ENCODE measurements at regions not wholly inside any gene's neighbourhood (a gene's known extent, or its start where the extent isn't known, plus 50 kb on each side); places are given as distances from the start of the nearest gene placed in this dataset.

GRCh38 chr11:28512143-28512756 lies 404.1 kb downstream of the METTL15 start:
- H3K27me3 Mint-ChIP-seq (ENCODE audit: low read depth): no peaks in the 10 kb centered on the region
- no peak overlapping the region for H3K27ac Mint-ChIP-seq
- no peaks in the 10 kb centered on the region for H3K36me3 Mint-ChIP-seq (ENCODE audit: insufficient read depth in 2 of 2)
- no peaks in the 10 kb centered on the region for H3K4me1 Mint-ChIP-seq (ENCODE audit: low read depth)
- H3K4me3 Mint-ChIP-seq: no peak overlapping the region
- peaks cover 0 to 2% of the 10 kb centered on the region in 2 donors for H3K9me3 Mint-ChIP-seq
- DNase-seq (no peak), ATAC-seq (replicated peaks in 1 of 2) (no peak)

GRCh38 chr11:28505232-28505631 lies 397.0 kb downstream of the METTL15 start:
- Mint-ChIP-seq H3K4me1 (ENCODE audit: low read depth) (no peaks in the 10 kb centered on the region), H3K27me3 (ENCODE audit: low read depth) (no peaks in the 10 kb centered on the region), H3K4me3 (no peak overlapping the region), H3K9me3 (peaks cover 2 to 3% of the 10 kb centered on the region in 2 donors), H3K27ac (no peak overlapping the region), H3K36me3 (ENCODE audit: insufficient read depth in 2 of 2) (no peaks in the 10 kb centered on the region)
- DNase-seq: no peak
- ATAC-seq (replicated peaks in 1 of 2): no peak

- Mint-ChIP-seq H3K27me3 (ENCODE audit: low read depth) (no peaks in the 10 kb centered on the region), H3K4me1 (ENCODE audit: low read depth) (no peaks in the 10 kb centered on the region), H3K27ac (no peak overlapping the region), H3K36me3 (ENCODE audit: insufficient read depth in 2 of 2) (no peaks in the 10 kb centered on the region), H3K9me3 (peaks cover 2 to 3% of the 10 kb centered on the region in 2 donors), H3K4me3 (no peak overlapping the region)
- DNase-seq (no peak), ATAC-seq (replicated peaks in 1 of 2) (no peak)
Measured at GRCh38 chr11:28504555-28505110, 396.4 kb downstream of the METTL15 start.

GRCh38 chr11:28495333-28495732 lies 387.1 kb downstream of the METTL15 start:
- no peaks in the 10 kb centered on the region for H3K4me1 Mint-ChIP-seq (ENCODE audit: low read depth)
- H3K9me3 Mint-ChIP-seq: peaks cover 0 to 2% of the 10 kb centered on the region in 2 donors
- no peaks in the 10 kb centered on the region for H3K36me3 Mint-ChIP-seq (ENCODE audit: insufficient read depth in 2 of 2)
- no peaks in the 10 kb centered on the region for H3K27me3 Mint-ChIP-seq (ENCODE audit: low read depth)
- DNase-seq: no peak
- no peak for ATAC-seq (replicated peaks in 1 of 2)
- H3K27ac Mint-ChIP-seq: no peak overlapping the region
- H3K4me3 Mint-ChIP-seq: no peak overlapping the region

GRCh38 chr11:28491431-28491830 lies 383.2 kb downstream of the METTL15 start:
- no peaks in the 10 kb centered on the region for H3K36me3 Mint-ChIP-seq (ENCODE audit: insufficient read depth in 2 of 2)
- no peaks in the 10 kb centered on the region for H3K27me3 Mint-ChIP-seq (ENCODE audit: low read depth)
- H3K4me1 Mint-ChIP-seq (ENCODE audit: low read depth): no peaks in the 10 kb centered on the region
- H3K4me3 Mint-ChIP-seq: no peak overlapping the region
- peaks cover 0 to 2% of the 10 kb centered on the region in 2 donors for H3K9me3 Mint-ChIP-seq
- ATAC-seq (replicated peaks in 1 of 2) (no peak), DNase-seq (no peak)
- H3K27ac Mint-ChIP-seq: no peak overlapping the region

GRCh38 chr11:28490773-28491382 lies 382.7 kb downstream of the METTL15 start:
- no peak for ATAC-seq (replicated peaks in 1 of 2)
- H3K36me3 Mint-ChIP-seq (ENCODE audit: insufficient read depth in 2 of 2): no peaks in the 10 kb centered on the region
- no peak overlapping the region for H3K27ac Mint-ChIP-seq

GRCh38 chr11:28488336-28488735 lies 380.1 kb downstream of the METTL15 start:
- no peak for DNase-seq
- no peak overlapping the region for H3K27ac Mint-ChIP-seq
- no peaks in the 10 kb centered on the region for H3K36me3 Mint-ChIP-seq (ENCODE audit: insufficient read depth in 2 of 2)
- ATAC-seq (replicated peaks in 1 of 2): no peak
- H3K4me3 Mint-ChIP-seq: no peak overlapping the region
- no peaks in the 10 kb centered on the region for H3K9me3 Mint-ChIP-seq
- H3K4me1 Mint-ChIP-seq (ENCODE audit: low read depth): no peaks in the 10 kb centered on the region
- H3K27me3 Mint-ChIP-seq (ENCODE audit: low read depth): no peaks in the 10 kb centered on the region

More at GRCh38 chr11:28490773-28491382, 382.7 kb downstream of the METTL15 start:
- H3K9me3 Mint-ChIP-seq: peaks cover 0 to 2% of the 10 kb centered on the region in 2 donors
- H3K27me3 Mint-ChIP-seq (ENCODE audit: low read depth): no peaks in the 10 kb centered on the region
- H3K4me1 Mint-ChIP-seq (ENCODE audit: low read depth): no peaks in the 10 kb centered on the region
- no peak overlapping the region for H3K4me3 Mint-ChIP-seq
- DNase-seq: no peak

- no peak for ATAC-seq (replicated peaks in 1 of 2)
- Mint-ChIP-seq H3K27ac (no peak overlapping the region), H3K27me3 (ENCODE audit: low read depth) (no peaks in the 10 kb centered on the region), H3K36me3 (ENCODE audit: insufficient read depth in 2 of 2) (no peaks in the 10 kb centered on the region), H3K9me3 (no peaks in the 10 kb centered on the region), H3K4me1 (ENCODE audit: low read depth) (no peaks in the 10 kb centered on the region), H3K4me3 (no peak overlapping the region)
- DNase-seq: no peak
Measured at GRCh38 chr11:28483072-28483867, 375.1 kb downstream of the METTL15 start.

GRCh38 chr11:28482666-28483065 lies 374.5 kb downstream of the METTL15 start:
- DNase-seq: no peak
- Mint-ChIP-seq H3K4me1 (ENCODE audit: low read depth) (no peaks in the 10 kb centered on the region), H3K36me3 (ENCODE audit: insufficient read depth in 2 of 2) (no peaks in the 10 kb centered on the region), H3K27me3 (ENCODE audit: low read depth) (no peaks in the 10 kb centered on the region), H3K27ac (no peak overlapping the region), H3K4me3 (no peak overlapping the region), H3K9me3 (no peaks in the 10 kb centered on the region)
- ATAC-seq (replicated peaks in 1 of 2): no peak

- no peaks in the 10 kb centered on the region for H3K4me1 Mint-ChIP-seq (ENCODE audit: low read depth)
- no peak overlapping the region for H3K27ac Mint-ChIP-seq
- ATAC-seq (replicated peaks in 1 of 2): no peak
- H3K36me3 Mint-ChIP-seq (ENCODE audit: insufficient read depth in 2 of 2): no peaks in the 10 kb centered on the region
- no peak overlapping the region for H3K4me3 Mint-ChIP-seq
- H3K27me3 Mint-ChIP-seq (ENCODE audit: low read depth): no peaks in the 10 kb centered on the region
- H3K9me3 Mint-ChIP-seq: no peaks in the 10 kb centered on the region
- no peak for DNase-seq
Measured at GRCh38 chr11:28481616-28482480, 373.7 kb downstream of the METTL15 start.

GRCh38 chr11:28480406-28480805 lies 372.2 kb downstream of the METTL15 start:
- H3K9me3 Mint-ChIP-seq: no peaks in the 10 kb centered on the region
- no peaks in the 10 kb centered on the region for H3K27me3 Mint-ChIP-seq (ENCODE audit: low read depth)
- no peak overlapping the region for H3K4me3 Mint-ChIP-seq
- no peak for ATAC-seq (replicated peaks in 1 of 2)
- no peak for DNase-seq
- no peaks in the 10 kb centered on the region for H3K4me1 Mint-ChIP-seq (ENCODE audit: low read depth)
- no peaks in the 10 kb centered on the region for H3K36me3 Mint-ChIP-seq (ENCODE audit: insufficient read depth in 2 of 2)
- no peak overlapping the region for H3K27ac Mint-ChIP-seq

- H3K36me3 Mint-ChIP-seq (ENCODE audit: insufficient read depth in 2 of 2): no peaks in the 10 kb centered on the region
- DNase-seq (no peak), ATAC-seq (replicated peaks in 1 of 2) (no peak)
- no peaks in the 10 kb centered on the region for H3K9me3 Mint-ChIP-seq
- H3K4me3 Mint-ChIP-seq: no peak overlapping the region
- H3K27ac Mint-ChIP-seq: no peak overlapping the region
- no peaks in the 10 kb centered on the region for H3K27me3 Mint-ChIP-seq (ENCODE audit: low read depth)
- H3K4me1 Mint-ChIP-seq (ENCODE audit: low read depth): no peaks in the 10 kb centered on the region
Measured at GRCh38 chr11:28476864-28477263, 368.7 kb downstream of the METTL15 start.
